Caco-2 (cell line): ENCODE measurements at regions not wholly inside any gene's neighbourhood (a gene's known extent, or its start where the extent isn't known, plus 50 kb on each side); places are given as distances from the start of the nearest gene placed in this dataset.

Experiments
- BruUV-seq: library from RNA; stranded (reverse); fragments of 400-500 nt; replicated peaks from 2 replicates; lab custom pipeline; 2021; lab: Mats Ljungman, UMichigan
- CTCF ChIA-PET: fragments of 300-600 bp; sonication (Branson Sonifier 250); formaldehyde crosslinking; loops from one replicate; lab custom pipeline; 2022; ENCODE audit warnings: antibody characterized with exemption; lab: Charles Lee
- POLR2A ChIA-PET: fragments of 300-600 bp; sonication (Branson Sonifier 250); formaldehyde crosslinking; loops from one replicate; lab custom pipeline; 2022; ENCODE audit warnings: antibody characterized with exemption; lab: Charles Lee
- DNase-seq, 2 experiments: peaks; one replicate each; pipeline versions ENCODE4 v3.0.0 to v3.0.0-alpha.2; 2020 to 2022
- H3K27me3 ChIP-seq: replicated peaks from 2 replicates; pipeline ENCODE4 v1.6.0; 2011; ENCODE audit warnings: low read length; ENCODE audit not compliant: control insufficient read depth, insufficient read depth
- H3K36me3 ChIP-seq: 2 replicates; pipeline ENCODE4 v1.5.1; 2011; ENCODE audit warnings: low read length; ENCODE audit not compliant: control insufficient read depth, insufficient read depth
- H3K4me1 ChIP-seq: fragments of 250-450 bp; sonication (Bioruptor Pico); 2 replicates; pipeline ENCODE4 v1.5.1; 2020; ENCODE audit warnings: mild to moderate bottlenecking
- H3K4me3 ChIP-seq: 2 replicates; pipeline ENCODE4 v1.5.1; 2011; ENCODE audit warnings: low read depth, mild to moderate bottlenecking, control low read depth, low read length
- H3K9me3 ChIP-seq: fragments of 250-450 bp; sonication (Bioruptor Pico); 2 replicates; pipeline ENCODE4 v1.5.1; 2020; ENCODE audit warnings: mild to moderate bottlenecking, moderate library complexity
- H3K27ac Mint-ChIP-seq: one replicate; pipeline ENCODE4 v1.8.0; 2022; ENCODE audit warnings: mixed read lengths; ENCODE audit not compliant: unreplicated experiment
- H3K27me3 Mint-ChIP-seq: one replicate; pipeline ENCODE4 v1.8.0; 2022; ENCODE audit warnings: mixed read lengths; ENCODE audit not compliant: insufficient read depth, unreplicated experiment
- H3K36me3 Mint-ChIP-seq: one replicate; pipeline ENCODE4 v1.8.0; 2022; ENCODE audit warnings: mild to moderate bottlenecking, mixed read lengths; ENCODE audit not compliant: insufficient read depth, unreplicated experiment
- H3K4me1 Mint-ChIP-seq: one replicate; pipeline ENCODE4 v1.8.0; 2022; ENCODE audit warnings: low read depth, mixed read lengths; ENCODE audit not compliant: unreplicated experiment
- H3K4me3 Mint-ChIP-seq: one replicate; pipeline ENCODE4 v1.8.0; 2022; ENCODE audit warnings: mild to moderate bottlenecking, moderate library complexity, mixed read lengths; ENCODE audit not compliant: unreplicated experiment
- H3K9me3 Mint-ChIP-seq: one replicate; pipeline ENCODE4 v1.8.0; 2022; ENCODE audit warnings: mixed read lengths; ENCODE audit not compliant: unreplicated experiment
- intact Hi-C: fragments of 100-400 bp; cut with micrococcal nuclease; formaldehyde crosslinking; loops from one replicate; pipeline ENCODE4 v1.10.0; 2022; ENCODE audit not compliant: unreplicated experiment
- TF ChIP-seq, protein P1 (sequence below), 2 experiments: fragments of 200-600 bp in 1 of 2; IDR thresholded peaks; 1 replicate in 1 of 2; 2 replicates in 1 of 2; pipeline versions ENCODE4 v1.5.1 to v1.8.0; 2011 to 2022; ENCODE audit warnings: antibody characterized with exemption in 1 of 2, control low read depth in 1 of 2, inconsistent platforms in 1 of 2, low read depth in 1 of 2, low read length in 1 of 2, mild to moderate bottlenecking in 1 of 2, moderate library complexity in 1 of 2; ENCODE audit not compliant: insufficient read depth in 1 of 2, severe bottlenecking in 1 of 2, unreplicated experiment in 1 of 2

DNA sequence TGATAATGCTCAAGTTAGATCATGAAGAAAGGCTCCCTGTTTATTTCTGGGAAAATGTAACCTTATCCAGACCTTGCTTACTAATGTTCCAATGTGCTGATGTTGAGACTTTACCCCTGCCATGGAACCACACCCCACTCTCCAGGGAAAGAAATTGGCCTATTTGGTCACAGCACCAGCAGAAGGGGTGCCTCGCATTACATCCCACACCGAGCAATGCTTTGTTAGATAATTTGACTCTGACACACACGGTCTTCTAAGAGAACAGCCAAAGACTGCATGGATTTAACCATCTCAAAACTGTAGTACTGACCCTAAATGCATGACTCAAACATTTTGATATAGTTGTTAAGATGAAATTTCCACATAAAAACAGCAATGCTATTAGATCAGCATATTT, 152.1 kb upstream of the CCDC150 start:
- Histone ChIP-seq H3K4me3 (no peak overlapping the region), H3K9me3 (no peaks in the 10 kb centered on the region), H3K4me1 (no peaks in the 10 kb centered on the region), H3K27me3 (no peaks in the 10 kb centered on the region), H3K36me3 (no peaks in the 10 kb centered on the region)
- Mint-ChIP-seq H3K4me1 (no peaks in the 10 kb centered on the region), H3K4me3 (no peak overlapping the region), H3K27ac (no peak overlapping the region), H3K27me3 (peaks cover 10% of the 10 kb centered on the region), H3K36me3 (no peaks in the 10 kb centered on the region), H3K9me3 (peaks cover 10% of the 10 kb centered on the region)
- POLR2A ChIA-PET = no interaction called here
- intact Hi-C loops = no loop called here
- CTCF ChIA-PET = no interaction called here
- no peak for DNase-seq
- TF ChIP-seq, protein P1, sequence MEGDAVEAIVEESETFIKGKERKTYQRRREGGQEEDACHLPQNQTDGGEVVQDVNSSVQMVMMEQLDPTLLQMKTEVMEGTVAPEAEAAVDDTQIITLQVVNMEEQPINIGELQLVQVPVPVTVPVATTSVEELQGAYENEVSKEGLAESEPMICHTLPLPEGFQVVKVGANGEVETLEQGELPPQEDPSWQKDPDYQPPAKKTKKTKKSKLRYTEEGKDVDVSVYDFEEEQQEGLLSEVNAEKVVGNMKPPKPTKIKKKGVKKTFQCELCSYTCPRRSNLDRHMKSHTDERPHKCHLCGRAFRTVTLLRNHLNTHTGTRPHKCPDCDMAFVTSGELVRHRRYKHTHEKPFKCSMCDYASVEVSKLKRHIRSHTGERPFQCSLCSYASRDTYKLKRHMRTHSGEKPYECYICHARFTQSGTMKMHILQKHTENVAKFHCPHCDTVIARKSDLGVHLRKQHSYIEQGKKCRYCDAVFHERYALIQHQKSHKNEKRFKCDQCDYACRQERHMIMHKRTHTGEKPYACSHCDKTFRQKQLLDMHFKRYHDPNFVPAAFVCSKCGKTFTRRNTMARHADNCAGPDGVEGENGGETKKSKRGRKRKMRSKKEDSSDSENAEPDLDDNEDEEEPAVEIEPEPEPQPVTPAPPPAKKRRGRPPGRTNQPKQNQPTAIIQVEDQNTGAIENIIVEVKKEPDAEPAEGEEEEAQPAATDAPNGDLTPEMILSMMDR (IDR thresholded peaks at IDR 0.05; ENCODE audit: insufficient read depth in 1 of 2, low read depth in 1 of 2, low read length in 1 of 2, severe bottlenecking in 1 of 2, unreplicated experiment in 1 of 2) = no peak
- BruUV-seq = no TSS peak

DNA sequence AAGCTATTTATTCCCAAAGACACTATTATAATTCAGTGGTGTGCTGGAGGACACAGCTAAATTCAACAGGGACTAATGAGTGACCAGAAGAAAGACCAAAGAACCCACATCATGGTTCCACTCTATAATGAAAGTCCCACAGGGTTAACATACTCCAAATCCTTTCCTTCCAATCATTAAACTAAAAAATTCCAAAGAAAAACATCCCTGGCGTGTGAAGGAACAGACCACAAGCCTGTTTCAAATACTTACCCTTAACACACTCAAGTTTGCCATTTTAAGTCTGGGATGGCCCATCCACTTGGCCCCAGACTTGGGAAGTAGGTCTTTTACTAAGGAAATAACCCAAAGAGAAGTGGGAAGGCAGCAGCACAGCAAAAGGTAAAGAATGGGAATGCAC, 150.1 kb upstream of the CCDC150 start:
- intact Hi-C loops = no loop called here
- no peak overlapping the region for H3K27ac Mint-ChIP-seq
- H3K4me1 ChIP-seq = no peaks in the 10 kb centered on the region
- ChIA-PET POLR2A (no interaction called here), CTCF (no interaction called here)
- TF ChIP-seq, protein P1 (IDR thresholded peaks at IDR 0.05; ENCODE audit: insufficient read depth in 1 of 2, low read depth in 1 of 2, low read length in 1 of 2, severe bottlenecking in 1 of 2, unreplicated experiment in 1 of 2) = no peak
- no peak for DNase-seq
- H3K27me3 ChIP-seq = no peaks in the 10 kb centered on the region
- peaks cover 10% of the 10 kb centered on the region for H3K27me3 Mint-ChIP-seq
- H3K36me3 Mint-ChIP-seq = no peaks in the 10 kb centered on the region
- H3K36me3 ChIP-seq = no peaks in the 10 kb centered on the region
- BruUV-seq = no TSS peak
- H3K4me3 Mint-ChIP-seq = no peak overlapping the region
- H3K4me1 Mint-ChIP-seq = no peaks in the 10 kb centered on the region
- no peak overlapping the region for H3K4me3 ChIP-seq
- peaks cover 20% of the 10 kb centered on the region for H3K9me3 Mint-ChIP-seq
- H3K9me3 ChIP-seq = no peaks in the 10 kb centered on the region

DNA sequence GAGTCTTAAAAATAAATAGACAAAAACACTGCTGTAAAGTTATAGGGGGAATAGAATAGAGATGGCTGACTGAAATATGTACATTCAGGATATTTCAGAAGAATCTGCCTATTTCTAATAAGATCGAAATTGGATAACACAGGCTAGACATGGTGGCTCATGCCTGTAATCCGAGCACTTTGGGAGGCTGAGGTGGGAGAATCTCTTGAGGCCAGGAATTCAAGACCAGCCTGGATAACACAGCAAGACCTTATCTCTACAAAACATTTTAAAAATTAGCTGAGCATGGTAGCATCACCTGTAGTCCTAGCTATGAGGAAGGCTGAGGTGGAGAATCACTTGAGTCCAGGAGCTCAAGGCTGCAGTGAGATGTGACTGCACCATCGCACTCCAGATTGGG, 146.6 kb upstream of the CCDC150 start:
- ChIA-PET POLR2A (no interaction called here), CTCF (no interaction called here)
- Mint-ChIP-seq H3K9me3 (peaks cover 13% of the 10 kb centered on the region), H3K36me3 (no peaks in the 10 kb centered on the region), H3K27ac (no peak overlapping the region), H3K4me3 (no peak overlapping the region), H3K27me3 (peaks cover 2% of the 10 kb centered on the region), H3K4me1 (no peaks in the 10 kb centered on the region)
- no peak for DNase-seq
- Histone ChIP-seq H3K36me3 (no peaks in the 10 kb centered on the region), H3K4me3 (no peak overlapping the region), H3K9me3 (no peaks in the 10 kb centered on the region; the same call in 1 of the 2 replicates), H3K27me3 (no peaks in the 10 kb centered on the region), H3K4me1 (no peaks in the 10 kb centered on the region)
- BruUV-seq = no TSS peak
- TF ChIP-seq, protein P1 (IDR thresholded peaks at IDR 0.05; ENCODE audit: insufficient read depth in 1 of 2, low read depth in 1 of 2, low read length in 1 of 2, severe bottlenecking in 1 of 2, unreplicated experiment in 1 of 2) = no peak
- intact Hi-C loops = no loop called here
